IPS-15b (cell line): ENCODE measurements at regions not wholly inside any gene's neighbourhood (a gene's known extent, or its start where the extent isn't known, plus 50 kb on each side); places are given as distances from the start of the nearest gene placed in this dataset.

Source experiments
- H3K27me3 ChIP-seq: one replicate; pipeline ENCODE4 v1.6.1; 2013; ENCODE audit warnings: low read length; ENCODE audit not compliant: control insufficient read depth, insufficient read depth
- H3K36me3 ChIP-seq: one replicate; pipeline ENCODE4 v1.6.1; 2013; ENCODE audit warnings: low read length; ENCODE audit not compliant: control insufficient read depth, insufficient read depth
- H3K4me1 ChIP-seq: one replicate; pipeline ENCODE4 v1.6.1; 2013; ENCODE audit warnings: mild to moderate bottlenecking, low read length; ENCODE audit not compliant: control insufficient read depth, insufficient read depth
- H3K4me3 ChIP-seq: one replicate; pipeline ENCODE4 v1.5.1; 2013; ENCODE audit warnings: low read depth, low read length
- H3K9ac ChIP-seq: one replicate; pipeline ENCODE4 v1.6.1; 2013; ENCODE audit warnings: low read depth, mild to moderate bottlenecking, low read length
- H3K9me3 ChIP-seq: one replicate; pipeline ENCODE4 v1.6.1; 2013; ENCODE audit warnings: mild to moderate bottlenecking, low read length; ENCODE audit not compliant: control insufficient read depth, insufficient read depth

DNA sequence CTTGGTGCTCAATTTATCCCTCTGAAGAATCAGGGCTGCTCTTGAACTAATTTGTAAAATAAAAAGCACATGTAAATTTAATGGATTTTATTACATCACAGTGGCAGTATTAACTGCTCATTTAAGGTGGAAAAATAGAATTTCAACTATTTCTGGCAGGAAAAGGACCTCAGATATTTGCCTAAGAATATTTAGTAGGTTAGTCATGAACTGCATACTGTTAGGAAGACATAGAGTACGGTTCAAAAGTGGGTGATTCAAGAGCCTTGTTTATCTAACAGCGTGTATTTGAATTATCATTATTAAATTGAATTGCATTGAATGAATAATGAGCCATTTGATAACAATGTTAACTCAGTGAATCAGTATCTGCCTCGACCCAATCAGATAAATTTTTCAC lies 248.8 kb upstream of the PBX1 start:
- no peak overlapping the region for H3K4me3 ChIP-seq
- H3K4me1 ChIP-seq: no peaks in the 10 kb centered on the region
- peaks cover 3% of the 10 kb centered on the region for H3K27me3 ChIP-seq
- no peaks in the 10 kb centered on the region for H3K36me3 ChIP-seq
- H3K9me3 ChIP-seq: no peaks in the 10 kb centered on the region
- H3K9ac ChIP-seq: no peak overlapping the region

DNA sequence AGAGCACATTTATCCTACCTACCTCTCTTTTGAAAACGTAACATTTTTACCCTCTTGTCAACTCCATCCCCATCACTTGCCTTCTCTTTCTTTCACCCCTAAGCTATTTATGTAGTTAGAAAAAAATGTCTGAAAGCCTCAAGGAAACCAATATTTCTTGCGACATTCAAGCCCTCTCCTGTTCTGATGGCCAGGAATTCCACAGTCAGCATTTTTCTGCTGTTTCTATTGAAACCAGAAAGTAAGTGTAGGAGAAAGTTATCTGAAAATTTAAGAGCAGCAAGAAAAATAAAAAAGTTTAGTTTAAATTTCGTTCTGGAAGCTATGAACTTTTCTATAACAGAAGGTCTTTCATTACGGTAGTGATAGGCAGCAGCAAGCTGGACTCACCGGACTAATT lies 247.6 kb upstream of the PBX1 start:
- H3K27me3 ChIP-seq: no peaks in the 10 kb centered on the region
- no peak overlapping the region for H3K9ac ChIP-seq
- no peaks in the 10 kb centered on the region for H3K4me1 ChIP-seq
- no peaks in the 10 kb centered on the region for H3K9me3 ChIP-seq
- no peaks in the 10 kb centered on the region for H3K36me3 ChIP-seq
- no peak overlapping the region for H3K4me3 ChIP-seq

DNA sequence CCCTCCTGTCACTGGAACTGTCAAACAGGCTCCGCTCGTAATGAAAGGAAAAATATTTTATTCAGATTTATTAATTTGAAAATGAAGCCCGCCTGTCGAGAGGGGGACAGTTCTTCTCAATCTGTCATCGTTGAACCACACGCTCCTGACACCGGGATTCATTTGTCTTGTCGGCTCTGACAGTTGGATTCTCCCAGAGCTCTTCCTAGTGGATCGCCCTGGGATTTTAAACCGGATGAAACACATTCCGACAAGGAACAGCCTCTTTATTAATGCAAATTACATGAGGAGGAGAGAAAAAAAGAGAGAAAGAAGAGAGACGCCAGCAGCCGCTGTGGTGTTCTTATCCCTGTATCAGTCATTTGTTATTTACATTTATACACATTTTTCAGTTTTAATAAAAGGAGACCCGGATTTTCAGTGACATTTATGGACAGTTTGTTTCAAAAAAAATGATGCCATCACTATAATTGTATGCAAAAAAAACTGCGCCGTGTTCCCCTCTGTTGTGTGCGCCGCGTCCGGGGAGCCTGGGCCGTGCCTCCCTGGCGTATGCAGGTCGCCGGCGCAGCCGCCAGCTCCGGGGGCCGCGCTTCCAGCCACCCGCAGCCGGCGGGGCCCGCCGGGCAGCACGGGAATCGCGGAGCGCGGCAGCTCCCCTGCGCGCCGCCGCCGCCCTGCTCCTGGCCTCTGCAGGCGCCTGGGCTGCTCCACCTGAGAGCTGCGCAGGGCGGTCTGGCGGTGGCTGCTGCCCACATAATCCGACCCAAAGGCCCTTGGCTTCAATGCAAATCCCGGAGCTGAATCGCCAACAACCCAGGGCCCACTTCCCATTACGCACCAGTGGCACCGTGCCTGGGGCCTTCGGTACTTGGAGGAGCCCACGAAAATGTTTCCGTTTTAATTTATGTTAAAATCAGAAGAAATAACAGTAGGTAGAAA lies 237.9 kb upstream of the PBX1 start:
- Histone ChIP-seq H3K4me3 (peak overlapping the region; percentile 50), H3K27me3 (peaks cover 16% of the 10 kb centered on the region), H3K9ac (no peak overlapping the region), H3K9me3 (no peaks in the 10 kb centered on the region), H3K4me1 (no peaks in the 10 kb centered on the region), H3K36me3 (no peaks in the 10 kb centered on the region)

DNA sequence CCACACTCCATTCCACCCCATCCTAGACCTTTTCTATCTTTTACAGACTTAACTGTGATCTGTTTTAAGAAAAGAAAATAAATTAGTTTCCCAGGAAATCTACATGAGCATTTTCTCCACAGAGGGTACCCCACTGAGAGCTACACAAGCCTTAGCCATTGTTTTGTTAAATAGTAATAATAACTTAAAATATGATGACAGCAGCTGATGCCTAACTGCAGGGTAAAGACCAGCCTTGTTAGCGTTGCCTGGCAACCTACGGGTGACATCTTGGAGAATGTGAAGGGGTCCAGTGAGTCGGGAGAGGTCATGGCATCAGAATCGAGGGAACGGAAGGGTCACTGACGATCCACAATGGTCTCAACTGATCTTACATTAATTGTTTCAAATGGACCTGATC lies 233.2 kb upstream of the PBX1 start:
- H3K27me3 ChIP-seq: peaks cover 3% of the 10 kb centered on the region
- H3K9me3 ChIP-seq: no peaks in the 10 kb centered on the region
- no peak overlapping the region for H3K4me3 ChIP-seq
- no peaks in the 10 kb centered on the region for H3K36me3 ChIP-seq
- H3K9ac ChIP-seq: no peak overlapping the region
- no peaks in the 10 kb centered on the region for H3K4me1 ChIP-seq

DNA sequence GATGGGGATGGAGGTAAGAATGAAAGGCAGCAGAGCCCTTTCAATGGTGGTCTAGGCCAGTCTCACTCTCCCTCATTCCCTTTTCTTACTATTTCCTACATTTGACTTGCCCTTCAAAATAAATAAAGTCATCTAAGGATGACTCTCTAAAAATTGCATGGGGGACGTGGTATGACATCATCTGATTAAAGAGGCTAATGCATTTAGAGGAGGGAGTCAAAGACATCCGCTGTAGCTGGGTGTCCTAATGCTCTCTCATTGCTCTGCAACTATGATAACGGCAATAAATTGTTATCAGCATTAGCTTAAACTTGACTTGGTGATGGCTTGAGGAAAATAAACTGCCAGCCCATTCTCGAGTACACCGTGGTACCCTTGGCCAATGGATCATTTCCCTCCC lies 225.6 kb upstream of the PBX1 start:
- Histone ChIP-seq H3K36me3 (no peaks in the 10 kb centered on the region), H3K27me3 (no peaks in the 10 kb centered on the region), H3K9me3 (no peaks in the 10 kb centered on the region), H3K9ac (no peak overlapping the region), H3K4me3 (no peak overlapping the region), H3K4me1 (no peaks in the 10 kb centered on the region)

DNA sequence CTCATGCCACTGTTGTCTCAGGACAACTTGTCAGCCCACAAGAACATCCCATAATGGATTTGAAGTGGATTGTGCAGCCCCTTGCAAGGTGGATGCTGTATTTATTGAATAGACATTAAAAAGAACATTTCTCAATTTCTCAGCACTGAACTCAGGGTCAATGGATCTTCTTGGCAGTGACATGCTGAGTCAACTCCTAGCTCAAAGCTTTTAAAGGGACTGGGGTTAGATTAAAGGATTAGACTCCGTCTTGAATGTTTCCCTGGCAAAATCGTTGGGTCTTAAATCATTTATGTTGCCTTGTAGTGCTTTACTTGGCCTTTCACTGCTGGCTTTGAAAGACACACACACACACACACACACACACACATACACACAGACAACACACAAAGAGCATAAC lies 221.6 kb upstream of the PBX1 start:
- Histone ChIP-seq H3K27me3 (no peaks in the 10 kb centered on the region), H3K9me3 (no peaks in the 10 kb centered on the region)

DNA sequence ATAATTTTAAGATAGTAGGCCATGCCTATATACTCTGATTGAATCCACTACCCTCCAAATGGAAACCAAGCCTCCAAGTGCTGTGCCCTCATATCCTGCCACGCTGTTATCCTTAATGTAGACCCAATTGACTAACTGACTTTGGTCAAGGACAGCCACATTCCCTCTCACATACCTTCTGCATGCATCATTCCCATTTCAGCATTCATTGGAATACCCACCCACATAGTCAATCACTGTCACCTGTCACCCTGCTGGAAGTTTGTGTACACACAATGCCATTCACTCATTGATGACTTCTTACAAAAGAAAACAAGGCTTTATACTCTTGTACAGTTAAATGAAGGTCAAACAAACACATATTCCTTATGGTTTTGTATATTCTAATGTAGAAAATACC lies 221.1 kb upstream of the PBX1 start:
- Histone ChIP-seq H3K4me1 (no peaks in the 10 kb centered on the region), H3K9ac (no peak overlapping the region), H3K4me3 (no peak overlapping the region), H3K27me3 (no peaks in the 10 kb centered on the region), H3K9me3 (no peaks in the 10 kb centered on the region), H3K36me3 (no peaks in the 10 kb centered on the region)

More for the DNA sequence above, 221.6 kb upstream of the PBX1 start:
- Histone ChIP-seq H3K9ac (no peak overlapping the region), H3K4me1 (no peaks in the 10 kb centered on the region), H3K4me3 (no peak overlapping the region), H3K36me3 (no peaks in the 10 kb centered on the region)

DNA sequence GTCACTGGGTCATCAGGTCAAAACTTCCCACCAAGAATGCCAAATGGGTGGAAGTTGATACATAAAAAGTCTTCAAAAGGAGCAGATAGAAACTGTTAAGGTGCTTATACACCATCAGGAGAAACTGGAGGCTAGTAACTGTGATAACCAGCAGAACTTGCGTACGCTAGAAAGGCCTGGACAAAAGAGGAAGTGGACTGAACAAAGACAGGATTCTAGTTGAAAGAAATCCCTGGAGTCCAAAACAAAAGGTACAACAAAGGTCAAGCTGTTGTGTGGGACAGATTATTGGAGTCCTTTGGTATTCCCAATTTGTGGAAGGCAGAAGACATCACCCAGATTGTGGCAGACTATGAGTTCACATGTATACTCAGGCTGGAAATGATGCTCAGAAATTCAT lies 215.8 kb upstream of the PBX1 start:
- H3K9me3 ChIP-seq: no peaks in the 10 kb centered on the region
- H3K36me3 ChIP-seq: no peaks in the 10 kb centered on the region
- no peaks in the 10 kb centered on the region for H3K27me3 ChIP-seq
- no peaks in the 10 kb centered on the region for H3K4me1 ChIP-seq
- H3K4me3 ChIP-seq: no peak overlapping the region
- H3K9ac ChIP-seq: no peak overlapping the region

DNA sequence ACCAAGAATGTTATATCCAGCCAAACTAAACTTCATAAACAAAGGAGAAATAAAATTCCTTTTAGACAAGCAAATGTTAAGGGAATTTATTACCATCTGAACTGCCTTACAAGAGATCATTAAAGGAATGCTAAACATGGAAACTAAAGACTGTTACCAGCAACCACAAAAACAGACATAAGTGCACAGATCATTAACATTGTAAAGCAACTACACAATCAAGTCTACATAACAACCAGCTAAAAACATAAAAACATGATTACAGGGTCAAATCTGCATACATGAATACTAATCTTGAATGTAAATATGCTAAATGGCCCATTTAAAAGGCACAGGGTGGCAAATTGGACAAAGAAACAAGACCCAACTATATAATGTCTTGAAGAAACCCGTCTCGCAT lies 211.0 kb upstream of the PBX1 start:
- no peak overlapping the region for H3K4me3 ChIP-seq
- H3K36me3 ChIP-seq: no peaks in the 10 kb centered on the region
- H3K4me1 ChIP-seq: no peaks in the 10 kb centered on the region
- no peak overlapping the region for H3K9ac ChIP-seq
- H3K27me3 ChIP-seq: no peaks in the 10 kb centered on the region
- H3K9me3 ChIP-seq: no peaks in the 10 kb centered on the region

DNA sequence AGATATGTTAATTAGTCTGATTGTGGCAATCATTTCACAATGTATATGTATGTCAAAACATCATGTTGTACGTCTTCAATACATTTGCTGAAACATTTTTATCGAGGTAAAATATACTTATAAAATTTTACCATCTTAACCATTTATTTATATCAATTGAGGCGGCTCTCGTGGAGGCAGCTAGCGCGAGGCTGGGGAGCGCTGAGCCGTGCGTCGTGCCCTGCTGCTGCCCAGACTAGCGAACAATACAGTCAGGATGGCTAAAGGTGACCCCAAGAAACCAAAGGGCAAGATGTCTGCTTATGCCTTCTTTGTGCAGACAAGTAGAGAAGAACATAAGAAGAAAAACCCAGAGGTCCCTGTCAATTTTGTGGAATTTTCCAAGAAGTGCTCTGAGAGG lies 202.5 kb upstream of the PBX1 start:
- Histone ChIP-seq H3K4me3 (no peak overlapping the region), H3K27me3 (no peaks in the 10 kb centered on the region), H3K9me3 (no peaks in the 10 kb centered on the region), H3K4me1 (no peaks in the 10 kb centered on the region), H3K36me3 (no peaks in the 10 kb centered on the region), H3K9ac (no peak overlapping the region)

DNA sequence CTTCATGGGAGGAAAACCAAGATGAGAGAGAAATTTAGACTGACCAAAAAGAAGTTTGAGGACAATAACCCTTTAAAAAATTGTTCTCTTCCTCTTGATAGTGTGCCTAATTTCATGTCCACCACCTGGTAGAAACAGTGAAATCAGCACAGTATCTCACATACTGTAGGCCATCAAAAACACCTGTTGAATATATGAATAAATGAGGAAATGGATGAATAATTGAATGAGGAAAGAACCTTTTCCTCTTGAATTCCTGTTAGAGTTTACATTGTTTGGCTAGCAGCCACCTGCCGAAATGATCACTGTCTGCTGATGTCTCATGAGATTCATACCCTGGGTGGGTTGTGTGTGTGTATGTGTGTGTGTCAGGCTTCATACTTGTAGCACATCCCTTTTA lies 198.7 kb upstream of the PBX1 start:
- Histone ChIP-seq H3K27me3 (no peaks in the 10 kb centered on the region), H3K4me3 (no peak overlapping the region), H3K9me3 (no peaks in the 10 kb centered on the region), H3K4me1 (no peaks in the 10 kb centered on the region), H3K36me3 (no peaks in the 10 kb centered on the region), H3K9ac (no peak overlapping the region)

DNA sequence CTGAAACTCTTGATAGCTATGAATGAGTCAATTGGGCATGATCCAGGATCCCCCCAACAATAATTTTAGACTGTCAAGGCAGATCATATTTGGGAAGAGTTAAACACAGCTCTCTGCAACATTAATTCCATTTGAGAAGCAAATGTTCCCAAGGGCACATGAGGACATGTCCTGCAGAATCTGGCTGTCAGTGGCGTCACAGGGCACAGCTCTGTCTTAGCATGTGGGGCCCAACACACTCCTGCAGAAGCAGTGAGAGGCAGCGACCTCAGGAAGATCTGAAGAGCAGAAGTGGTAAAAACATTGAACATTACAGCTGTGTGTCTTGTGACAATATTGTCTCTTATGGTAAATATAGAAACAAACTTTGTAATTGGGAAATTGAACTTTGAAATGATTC lies 197.1 kb upstream of the PBX1 start:
- no peak overlapping the region for H3K4me3 ChIP-seq
- H3K36me3 ChIP-seq: no peaks in the 10 kb centered on the region
- no peaks in the 10 kb centered on the region for H3K9me3 ChIP-seq
- no peak overlapping the region for H3K9ac ChIP-seq
- H3K4me1 ChIP-seq: no peaks in the 10 kb centered on the region
- no peaks in the 10 kb centered on the region for H3K27me3 ChIP-seq
